ENCODE measurements at regions not wholly inside any gene's neighbourhood (a gene's known extent, or its start where the extent isn't known, plus 50 kb on each side); places are given as distances from the start of the nearest gene placed in this dataset.
A peak's percentile ranks its signal among the peaks of the same experiment; 100 is the strongest.

GRCh38 chr4:146998157-146998556 lies 52.5 kb upstream of the TTC29 start:
- DNase-seq, result no peak

GRCh38 chr4:147003956-147004809 lies 58.5 kb upstream of the TTC29 start:
- DNase-seq, result no peak

- no peak for DNase-seq
Measured at GRCh38 chr4:147006229-147006628, 60.6 kb upstream of the TTC29 start.

- no peak for DNase-seq
Measured at GRCh38 chr4:147009875-147010274, 64.2 kb upstream of the TTC29 start.

GRCh38 chr4:147011411-147011810 lies 65.7 kb upstream of the TTC29 start:
- no peak for DNase-seq

- DNase-seq, result no peak
Measured at GRCh38 chr4:147012059-147012707, 66.5 kb upstream of the TTC29 start.

GRCh38 chr4:147014946-147015345 lies 69.3 kb upstream of the TTC29 start:
- no peak for DNase-seq

- DNase-seq, result no peak
Measured at GRCh38 chr4:147015491-147015890, 69.8 kb upstream of the TTC29 start.

GRCh38 chr4:147017081-147017480 lies 71.4 kb upstream of the TTC29 start:
- DNase-seq, result no peak

GRCh38 chr4:147019091-147019490 lies 73.4 kb upstream of the TTC29 start:
- DNase-seq, result peak; percentile 33

- no peak for DNase-seq
Measured at GRCh38 chr4:147020456-147020855, 74.8 kb upstream of the TTC29 start.

GRCh38 chr4:147025042-147025441 lies 79.4 kb upstream of the TTC29 start:
- no peak for DNase-seq

- no peak for DNase-seq
Measured at GRCh38 chr4:147029296-147029695, 83.6 kb upstream of the TTC29 start.

- DNase-seq, result no peak
Measured at GRCh38 chr4:147034372-147034771, 88.7 kb upstream of the TTC29 start.

GRCh38 chr4:147037069-147037468 lies 91.4 kb upstream of the TTC29 start:
- DNase-seq, result no peak

GRCh38 chr4:147039976-147040575 lies 94.4 kb upstream of the TTC29 start:
- DNase-seq, result no peak

- DNase-seq, result no peak
Measured at GRCh38 chr4:147040874-147041273, 95.2 kb upstream of the TTC29 start.

- DNase-seq, result no peak
Measured at GRCh38 chr4:147041376-147041775, 95.7 kb upstream of the TTC29 start.

GRCh38 chr4:147042046-147042445 lies 96.4 kb upstream of the TTC29 start:
- no peak for DNase-seq

GRCh38 chr4:147044241-147044640 lies 98.6 kb upstream of the TTC29 start:
- DNase-seq, result no peak

- DNase-seq, result no peak
Measured at GRCh38 chr4:147049946-147050345, 104.3 kb upstream of the TTC29 start.

- no peak for DNase-seq
Measured at GRCh38 chr4:147050356-147050765, 104.7 kb upstream of the TTC29 start.

- DNase-seq, result no peak
Measured at GRCh38 chr4:147052361-147052760, 106.7 kb upstream of the TTC29 start.

GRCh38 chr4:147054228-147054872 lies 108.7 kb upstream of the TTC29 start:
- DNase-seq, result no peak
